NCI-H526 (cell line): ENCODE measurements at regions not wholly inside any gene's neighbourhood (a gene's known extent, or its start where the extent isn't known, plus 50 kb on each side); places are given as distances from the start of the nearest gene placed in this dataset.
A peak's percentile ranks its signal among the peaks of the same experiment; 100 is the strongest.
"Not testable (repeated sequence)": the region's sequence is repeated elsewhere in the genome, so short reads cannot be mapped to it uniquely, and the experiment has no call there.

ENCODE experiments used
- DNase-seq, 2 experiments: peaks; one replicate each; lab custom pipeline; 2025; lab: John Stamatoyannopoulos, UW

DNA sequence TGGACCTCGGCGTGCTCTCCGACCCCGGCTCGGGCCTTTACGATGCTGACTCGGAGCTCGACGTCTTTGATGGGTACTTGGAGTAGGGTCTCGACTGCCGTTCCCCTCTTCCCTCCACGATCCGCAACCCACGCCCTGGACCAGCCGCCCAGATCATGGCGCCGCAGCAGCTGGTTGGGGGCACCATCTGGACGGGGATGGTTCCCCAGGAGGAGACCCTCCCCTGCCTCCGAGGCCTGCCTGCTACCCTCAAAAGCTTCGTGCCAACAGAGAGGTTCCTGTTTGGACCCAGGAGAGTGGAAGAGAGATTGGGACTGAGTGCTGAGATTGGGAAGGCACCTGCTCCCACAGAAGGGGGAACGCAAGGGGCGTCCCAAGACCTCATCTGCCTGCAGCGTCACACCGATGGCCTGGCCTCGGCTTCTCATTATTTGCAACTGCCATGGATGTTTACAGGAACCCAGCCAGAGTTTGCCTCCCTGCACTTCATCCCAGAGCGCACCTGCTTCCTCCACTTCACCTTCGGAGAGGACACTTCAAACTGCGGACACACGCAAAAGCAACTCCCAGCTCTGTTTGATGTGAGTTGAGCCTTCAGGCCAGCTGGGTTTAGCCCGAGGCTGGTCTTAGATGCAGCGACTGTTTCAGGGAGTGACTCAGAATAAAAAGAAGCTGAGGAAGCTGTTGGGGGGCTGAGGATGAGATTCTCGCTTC is 58.9 kb downstream of the GOLGA6L7 start:
- not testable (repeated sequence) for DNase-seq

DNA sequence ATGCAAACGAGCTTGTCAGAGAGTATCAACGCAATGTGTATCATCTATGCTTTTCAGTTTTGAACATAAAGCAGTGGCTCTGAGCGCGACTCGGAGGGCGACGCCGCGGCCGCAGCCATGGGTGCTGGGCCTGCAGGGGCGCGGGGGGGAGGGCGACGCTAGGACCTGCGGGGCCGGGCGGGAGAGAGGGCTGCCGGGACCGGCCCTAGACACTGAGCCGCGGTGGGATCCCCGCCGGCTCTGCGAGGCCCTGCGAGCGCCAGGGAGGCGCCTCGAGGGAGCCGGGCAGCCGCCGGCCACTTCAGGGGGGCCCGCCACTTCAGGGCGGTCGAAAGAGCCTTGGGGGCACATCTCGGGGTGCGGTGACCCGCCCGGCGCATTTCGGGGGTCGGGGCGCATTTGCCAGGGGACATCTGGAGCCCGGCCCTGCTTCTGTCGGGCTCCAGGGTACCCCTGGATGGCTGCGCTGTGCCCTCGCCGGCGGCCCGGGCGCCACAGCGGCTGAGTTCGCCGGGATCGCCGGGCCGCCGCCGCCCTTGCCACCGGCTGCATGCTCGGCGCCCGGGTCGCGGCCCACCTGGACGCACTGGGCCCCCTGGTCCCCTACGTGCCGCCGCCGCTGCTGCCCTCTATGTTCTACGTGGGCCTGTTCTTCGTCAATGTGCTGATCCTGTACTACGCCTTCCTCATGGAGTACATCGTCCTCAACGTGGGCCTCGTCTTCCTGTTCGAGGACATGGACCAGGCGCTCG is 59.6 kb downstream of the GOLGA6L7 start:
- DNase-seq: peak in 1 of 2 experiments; percentile 42

DNA sequence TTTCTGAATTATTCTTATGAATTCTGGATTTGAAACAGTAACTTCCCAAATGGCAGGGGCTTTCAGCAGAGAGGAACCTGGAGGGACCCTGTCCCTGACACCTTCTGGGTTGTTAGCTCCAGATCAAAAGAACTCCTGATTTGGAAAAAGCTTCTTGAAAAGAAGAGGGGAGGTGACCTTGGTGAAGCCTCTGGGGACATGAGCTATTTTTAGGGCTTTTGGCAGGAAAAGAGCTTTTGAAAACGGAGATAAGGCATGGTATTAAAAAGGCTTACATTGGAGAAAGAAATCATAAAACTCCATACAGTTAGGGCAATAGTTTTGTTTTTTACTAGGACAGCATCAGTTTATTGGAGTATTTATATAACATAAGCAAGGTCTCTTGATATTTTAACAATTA is 60.3 kb downstream of the GOLGA6L7 start:
- DNase-seq: not testable (repeated sequence)

DNA sequence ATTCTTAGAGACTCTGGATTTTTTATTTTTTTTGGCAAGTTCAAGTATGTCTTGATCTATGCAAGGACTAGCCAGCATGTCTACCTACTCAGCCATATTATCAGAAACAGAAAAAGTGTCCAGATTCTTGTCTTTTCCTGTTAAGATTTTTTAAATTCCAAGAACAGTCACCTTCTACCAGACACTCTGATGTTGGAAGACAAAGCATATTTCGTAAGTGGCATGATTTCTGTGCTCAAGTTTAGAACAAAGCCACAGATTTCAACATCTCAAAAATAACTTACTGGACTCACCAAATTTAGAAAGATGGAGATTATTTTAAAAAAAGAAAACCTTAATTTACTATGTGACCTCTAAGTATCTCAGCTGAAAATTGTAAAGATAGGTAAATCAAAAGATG is 61.9 kb downstream of the GOLGA6L7 start:
- DNase-seq: no peak

DNA sequence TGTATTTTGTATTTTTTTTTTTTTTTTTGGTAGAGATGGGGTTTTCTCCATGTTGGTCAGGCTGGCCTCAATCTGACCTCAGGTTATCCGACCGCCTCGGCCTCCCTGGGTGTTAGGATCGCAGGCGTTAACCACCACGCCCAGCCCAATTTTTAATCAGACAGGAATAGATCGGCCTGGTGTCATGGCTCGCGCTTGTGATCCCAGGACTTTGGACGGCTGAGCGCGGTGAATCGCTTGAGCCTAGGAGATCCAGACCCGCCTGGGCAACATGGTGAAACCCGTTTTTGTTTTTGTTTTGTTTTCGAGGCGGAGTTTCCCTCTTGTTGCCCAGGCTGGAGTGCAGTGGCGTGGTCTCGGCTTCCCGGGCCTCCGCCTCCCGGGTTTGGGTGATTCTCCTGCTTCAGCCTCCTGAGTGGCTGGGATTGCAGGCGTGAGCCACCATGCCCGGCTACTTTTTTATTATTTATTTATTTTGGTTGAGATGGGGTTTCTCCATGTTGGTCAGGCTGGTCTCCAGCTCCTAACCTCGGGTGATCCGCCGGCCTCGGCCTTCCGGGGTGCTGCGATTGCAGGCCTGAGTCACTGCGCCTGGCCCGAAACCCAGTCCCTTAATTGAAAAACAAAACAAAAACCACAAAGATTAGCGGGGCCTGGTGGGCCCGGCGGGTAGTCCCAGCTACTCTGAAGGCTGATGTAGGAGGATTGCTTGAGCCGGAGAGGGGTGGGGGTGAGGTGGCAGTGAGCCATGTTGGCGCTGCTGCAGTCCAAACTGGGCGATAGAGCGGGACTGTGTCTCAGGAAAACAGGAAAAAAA is 63.9 kb downstream of the GOLGA6L7 start:
- not testable (repeated sequence) for DNase-seq

DNA sequence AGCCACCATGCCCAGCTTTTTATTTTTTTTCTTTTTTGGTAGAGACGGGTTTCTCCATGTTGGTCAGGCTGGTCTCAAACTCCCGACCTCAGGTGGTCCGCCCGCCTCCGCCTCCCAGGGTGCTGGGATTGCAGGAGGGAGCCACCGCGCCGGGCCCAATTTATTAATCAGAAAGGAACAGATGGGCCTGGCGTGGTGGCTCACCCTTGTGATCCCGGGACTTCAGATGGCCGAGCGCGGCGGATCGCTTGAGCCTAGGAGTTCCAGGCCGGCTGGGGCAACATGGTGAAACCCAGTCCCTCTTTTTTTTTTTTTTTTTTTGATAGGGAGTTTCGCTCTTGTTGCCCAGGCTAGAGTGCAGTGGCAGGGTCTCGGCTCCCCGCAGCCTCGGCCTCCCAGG is 64.6 kb downstream of the GOLGA6L7 start:
- no peak for DNase-seq

DNA sequence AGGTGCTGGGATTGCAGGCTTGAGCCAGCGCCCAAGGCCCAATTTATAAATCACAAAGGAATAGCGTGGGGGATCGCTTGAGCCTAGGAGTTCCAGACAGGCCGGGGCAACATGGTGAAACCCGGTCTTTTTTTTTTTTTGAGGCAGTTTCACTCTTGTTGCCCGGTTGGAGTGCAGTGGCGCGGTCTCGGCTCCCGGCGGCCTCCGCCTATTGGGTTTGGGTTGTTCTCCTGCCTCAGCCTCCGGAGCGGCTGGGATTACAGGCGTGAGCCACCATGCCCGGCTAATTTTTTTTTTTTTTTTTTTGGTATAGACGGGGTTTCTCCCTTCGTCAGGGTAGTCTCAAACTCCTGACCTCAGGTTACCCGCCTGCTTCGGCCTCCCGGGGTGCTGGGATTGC is 65.0 kb downstream of the GOLGA6L7 start:
- DNase-seq: no peak

DNA sequence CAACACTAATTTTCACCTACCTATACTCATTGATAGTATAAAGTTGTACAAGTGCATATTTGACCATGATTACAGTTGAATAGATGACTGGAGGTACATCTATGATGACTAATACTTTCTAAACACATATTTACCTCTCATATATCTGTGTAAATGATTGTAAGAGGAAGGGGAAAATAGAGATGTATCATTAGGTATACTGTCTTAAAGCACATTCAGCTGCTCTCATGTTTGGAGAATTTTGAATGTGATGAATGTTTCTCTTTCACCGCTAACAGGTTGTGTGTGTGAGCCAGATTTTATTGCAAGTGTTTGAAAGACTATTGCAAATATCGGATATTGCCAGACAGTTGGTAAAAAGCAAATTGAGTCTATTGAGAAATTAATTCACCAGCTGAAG is 66.2 kb upstream of the GOLGA8M start:
- not testable (repeated sequence) for DNase-seq

DNA sequence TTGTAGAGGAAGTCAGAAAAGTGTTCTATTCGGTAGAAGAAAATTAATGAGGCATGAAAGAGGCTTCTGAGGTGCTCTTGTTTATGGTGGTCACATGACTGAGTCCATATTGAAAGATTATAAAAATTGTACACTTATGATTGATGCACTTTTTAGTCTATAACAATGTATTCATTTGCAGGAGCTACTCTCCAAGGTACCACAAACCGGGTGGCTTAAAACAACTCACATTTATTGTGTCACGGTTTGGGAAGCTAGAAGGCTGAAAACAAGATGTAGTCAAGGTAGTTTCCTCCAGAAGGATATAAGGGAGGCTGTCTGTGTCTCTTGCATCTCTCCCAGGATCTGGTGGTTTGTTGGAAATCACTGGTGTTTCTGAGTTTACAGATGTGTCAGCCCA is 60.6 kb upstream of the GOLGA8M start:
- not testable (repeated sequence) for DNase-seq
